NB4 (cell line): ENCODE measurements at regions not wholly inside any gene's neighbourhood (a gene's known extent, or its start where the extent isn't known, plus 50 kb on each side); places are given as distances from the start of the nearest gene placed in this dataset.
"Not testable (repeated sequence)": the region's sequence is repeated elsewhere in the genome, so short reads cannot be mapped to it uniquely, and the experiment has no call there.

Experiments used
- DNase-seq: peaks from one replicate; pipeline ENCODE4 v3.0.0; 2010; ENCODE audit warnings: low read depth
- H3K4me3 ChIP-seq: one replicate; pipeline ENCODE4 v1.5.1; 2011; ENCODE audit warnings: mild to moderate bottlenecking, low read depth, low read length, moderate library complexity
- CTCF ChIP-seq: IDR thresholded peaks from one replicate; pipeline ENCODE4 v1.5.1; 2012; ENCODE audit warnings: low read depth, low read length
- MAX ChIP-seq: IDR thresholded peaks from 2 replicates; pipeline ENCODE4 v1.6.1; 2011; ENCODE audit warnings: low read depth, low read length
- MYC ChIP-seq: IDR thresholded peaks from 2 replicates; pipeline ENCODE4 v1.6.1; 2011; ENCODE audit warnings: low read depth, low read length
- POLR2A ChIP-seq: IDR thresholded peaks from 2 replicates; pipeline ENCODE4 v1.6.1; 2011; ENCODE audit warnings: mild to moderate bottlenecking; ENCODE audit not compliant: insufficient read length; ENCODE audit errors: extremely low read depth

- H3K4me3 ChIP-seq, result not testable (repeated sequence)
These were observed 54.4 kb upstream of the MUCL1 start for GRCh38 chr12:54799966-54800365.

GRCh38 chr12:54798651-54799050, 55.7 kb upstream of the MUCL1 start:
- no peak overlapping the region for H3K4me3 ChIP-seq
- no peak for DNase-seq
- TF ChIP-seq MAX (no peak), POLR2A (no peak), CTCF (no peak)

More at GRCh38 chr12:54799966-54800365, 54.4 kb upstream of the MUCL1 start:
- DNase-seq, result not testable (repeated sequence)

- DNase-seq, result no peak
- no peak overlapping the region for H3K4me3 ChIP-seq
- TF ChIP-seq POLR2A (no peak), MYC (no peak), MAX (no peak), CTCF (no peak)
These were observed 57.3 kb upstream of the MUCL1 start for GRCh38 chr12:54796991-54797390.

- TF ChIP-seq MAX (no peak), MYC (no peak), CTCF (no peak), POLR2A (no peak)
- DNase-seq, result no peak
- H3K4me3 ChIP-seq, result no peak overlapping the region
These were observed 58.7 kb upstream of the MUCL1 start for GRCh38 chr12:54795644-54796043.

GRCh38 chr12:54786081-54786480, 68.2 kb upstream of the MUCL1 start:
- no peak overlapping the region for H3K4me3 ChIP-seq
- TF ChIP-seq MYC, result no peak
- no peak for TF ChIP-seq POLR2A
- TF ChIP-seq CTCF, result no peak
- TF ChIP-seq MAX, result no peak
- DNase-seq, result no peak

GRCh38 chr12:54784115-54784514, 70.2 kb upstream of the MUCL1 start:
- no peak for TF ChIP-seq MYC
- TF ChIP-seq MAX, result no peak
- TF ChIP-seq CTCF, result no peak
- no peak for TF ChIP-seq POLR2A
- no peak for DNase-seq
- H3K4me3 ChIP-seq, result no peak overlapping the region

- not testable (repeated sequence) for DNase-seq, H3K4me3 ChIP-seq
These were observed 77.3 kb upstream of the MUCL1 start for GRCh38 chr12:54777031-54777430.
